HG02840 (cell line): ENCODE measurements at regions not wholly inside any gene's neighbourhood (a gene's known extent, or its start where the extent isn't known, plus 50 kb on each side); places are given as distances from the start of the nearest gene placed in this dataset.

Experiments used
- ATAC-seq: cut with Tn5 transposase; IDR thresholded peaks from one replicate; pipeline ENCODE4 v1.9.1; 2021; ENCODE audit warnings: mild to moderate bottlenecking, moderate library complexity, moderate number of reproducible peaks; ENCODE audit not compliant: unreplicated experiment, low FRiP score

DNA sequence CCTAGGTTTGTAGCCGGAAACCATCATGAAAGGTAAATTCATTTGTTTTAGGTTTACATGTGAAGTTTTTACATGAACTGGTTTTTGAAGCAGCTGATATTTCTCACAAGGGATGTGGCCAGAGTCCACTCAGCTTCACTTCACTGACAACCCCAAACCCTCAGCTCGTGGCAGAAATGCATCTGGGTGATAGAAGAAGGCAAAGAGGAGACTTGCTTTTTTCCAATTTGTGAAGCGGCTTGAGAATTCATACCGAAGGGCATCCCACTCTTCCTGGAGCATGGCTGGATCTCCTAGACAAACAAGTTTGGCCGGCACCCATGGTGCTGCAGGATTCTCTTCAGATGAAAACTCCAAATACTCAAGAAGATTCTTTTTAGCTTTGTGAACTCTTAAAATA, 392.8 kb upstream of the CNR1 start:
- no peak for ATAC-seq

DNA sequence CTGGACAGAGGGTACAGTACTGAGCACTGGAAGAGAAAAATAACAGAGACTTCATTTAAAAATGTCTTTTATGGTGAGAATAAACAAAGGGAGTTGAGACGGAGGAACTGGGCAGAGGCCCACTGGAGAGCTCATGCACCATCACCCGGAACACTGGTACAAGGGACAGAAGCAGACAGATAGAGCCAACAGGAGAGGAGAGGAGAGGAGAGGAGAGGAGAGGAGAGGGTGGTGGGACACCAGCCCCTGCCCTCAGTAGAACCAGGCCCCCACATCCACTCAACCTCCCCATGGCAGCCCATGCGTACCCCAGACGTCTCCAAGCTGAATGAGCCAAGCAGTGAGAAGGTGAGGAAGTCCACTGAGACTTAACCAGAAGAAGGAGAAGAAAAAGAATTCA, 390.5 kb upstream of the CNR1 start:
- no peak for ATAC-seq

DNA sequence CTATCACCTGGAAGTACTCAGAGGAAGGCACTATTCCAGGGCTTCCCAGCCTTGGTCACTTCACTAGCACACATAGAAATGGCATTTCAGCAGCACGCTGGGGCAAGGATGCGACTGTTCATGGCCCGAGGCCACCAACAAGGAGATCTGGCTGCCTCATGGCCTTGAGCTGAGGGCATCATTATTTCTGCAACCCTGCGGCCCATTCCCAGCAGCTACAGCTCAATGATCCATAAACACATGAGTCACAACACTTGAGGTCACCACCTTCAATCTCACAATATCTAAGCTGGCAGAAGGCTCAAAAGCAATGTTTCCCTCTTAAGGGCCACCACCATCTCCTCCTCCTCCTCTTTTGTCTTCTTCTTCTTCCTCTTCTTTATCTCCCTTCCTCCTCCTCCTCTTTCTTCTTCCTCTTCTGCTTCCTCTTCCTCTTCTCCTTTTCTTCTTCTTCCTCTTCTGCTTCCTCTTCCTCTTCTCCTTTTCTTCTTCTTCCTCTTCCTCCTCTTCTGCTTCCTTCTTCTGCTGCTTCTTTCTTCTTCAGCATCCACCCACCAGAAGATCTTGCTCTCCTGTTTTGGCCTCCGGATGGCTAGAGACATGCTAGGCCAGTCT, 382.9 kb upstream of the CNR1 start:
- no peak for ATAC-seq

DNA sequence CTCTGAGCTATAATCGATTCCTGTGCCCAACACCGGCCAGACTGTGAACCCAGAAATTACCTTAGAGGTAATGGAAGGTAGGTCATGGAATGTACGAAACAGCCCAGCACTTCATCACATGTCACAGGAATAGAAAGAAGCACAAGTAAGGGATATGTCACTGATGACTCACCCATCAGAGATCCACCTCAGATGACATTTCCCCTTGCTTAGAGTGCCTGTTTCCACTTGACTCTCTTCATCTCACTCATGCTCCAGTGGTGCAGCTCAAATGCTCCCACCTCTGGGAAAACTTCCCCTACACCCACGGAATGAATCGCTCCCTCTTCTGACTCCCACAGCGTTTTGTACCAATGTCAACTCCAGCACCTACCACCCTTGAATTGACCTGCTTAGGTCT, 381.6 kb upstream of the CNR1 start:
- ATAC-seq: no peak

DNA sequence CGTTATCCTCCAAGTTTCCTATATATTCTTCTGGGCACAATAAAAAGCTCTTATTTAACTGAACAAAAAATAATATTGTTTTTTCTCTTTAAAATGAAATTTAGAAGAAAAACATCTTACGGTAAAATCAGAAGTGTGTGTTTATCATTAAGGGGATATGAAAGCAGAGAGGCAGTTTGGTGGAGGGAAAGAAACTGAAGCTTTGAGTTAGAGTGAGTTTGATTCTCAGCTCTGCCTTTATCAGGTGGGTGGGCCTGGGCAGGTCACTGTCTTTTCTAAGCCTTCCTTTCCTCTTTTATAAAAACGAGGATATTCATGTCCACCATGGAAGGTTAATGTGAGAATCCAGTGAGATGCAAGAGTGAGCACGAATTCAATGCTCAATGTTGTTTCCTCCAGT, 379.8 kb upstream of the CNR1 start:
- no peak for ATAC-seq

DNA sequence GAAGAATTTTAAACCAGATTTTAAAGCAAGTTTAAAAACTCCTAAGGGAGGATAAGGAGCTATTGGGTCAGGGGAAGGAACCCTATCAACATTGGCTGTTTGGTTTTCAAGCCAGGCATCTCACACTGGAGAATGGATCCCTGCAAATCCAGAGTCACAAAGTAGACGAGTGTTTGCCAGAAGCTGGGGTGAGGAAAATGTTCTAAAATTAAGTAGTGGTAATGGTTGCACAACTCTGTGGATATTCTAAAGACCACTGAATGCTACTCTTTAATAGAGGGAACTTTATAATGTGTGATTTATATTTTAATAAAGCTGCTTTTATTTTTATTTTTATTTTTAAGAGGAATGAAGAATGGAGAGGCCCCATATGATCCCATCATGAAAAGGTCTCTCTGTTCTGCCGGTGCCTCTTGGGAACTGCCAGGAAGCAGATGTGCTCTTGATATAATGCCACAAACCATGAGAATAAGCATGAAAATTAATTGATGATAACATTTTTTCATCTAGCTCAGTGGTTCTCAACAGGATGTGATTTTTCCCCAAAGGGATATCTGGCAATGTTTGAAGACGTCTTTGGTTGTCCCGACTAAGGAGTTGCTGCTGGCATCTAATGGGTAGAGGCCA, 379.0 kb upstream of the CNR1 start:
- ATAC-seq: no peak

DNA sequence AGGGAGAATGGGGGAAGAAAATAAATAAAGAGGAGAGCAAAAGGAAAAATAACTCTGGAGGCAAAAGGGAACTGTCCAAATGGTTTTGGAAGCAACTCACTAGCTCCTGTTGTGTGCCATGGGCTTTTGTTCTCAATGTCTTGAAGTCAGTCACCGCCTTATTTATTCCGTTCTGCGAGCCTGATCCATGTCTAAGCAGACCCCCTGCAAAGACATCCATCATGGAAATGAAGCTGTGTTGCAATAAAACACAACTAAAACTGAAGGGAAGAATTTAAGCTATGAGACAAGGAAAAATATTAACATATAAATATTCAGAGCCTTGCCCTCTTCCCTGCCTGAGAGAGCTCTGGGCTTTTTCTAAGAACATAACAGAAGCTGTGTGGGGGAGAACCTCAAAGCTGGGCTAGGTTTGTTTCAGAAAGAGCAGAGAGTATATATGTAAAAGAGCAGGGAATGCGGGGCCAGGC, 373.2 kb upstream of the CNR1 start:
- ATAC-seq: no peak

DNA sequence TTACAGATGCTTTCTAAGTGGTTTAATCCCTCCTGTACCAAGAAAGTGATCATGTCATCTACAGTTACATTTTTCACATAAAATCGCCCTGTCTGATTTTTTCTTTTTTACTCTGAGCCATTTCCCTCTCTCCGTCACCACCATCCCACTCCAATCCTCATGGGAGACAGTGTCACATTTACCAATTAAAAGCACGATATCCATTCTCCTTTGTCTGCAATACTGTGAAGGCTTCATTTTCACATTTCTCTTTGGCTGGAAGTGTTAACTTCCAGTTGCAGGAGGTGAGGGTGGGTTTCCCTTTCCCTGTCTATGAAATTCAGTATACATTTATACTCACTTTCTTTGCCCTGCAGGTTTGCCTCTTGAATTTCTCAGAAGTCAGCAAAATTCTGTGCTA, 372.7 kb upstream of the CNR1 start:
- ATAC-seq: no peak

DNA sequence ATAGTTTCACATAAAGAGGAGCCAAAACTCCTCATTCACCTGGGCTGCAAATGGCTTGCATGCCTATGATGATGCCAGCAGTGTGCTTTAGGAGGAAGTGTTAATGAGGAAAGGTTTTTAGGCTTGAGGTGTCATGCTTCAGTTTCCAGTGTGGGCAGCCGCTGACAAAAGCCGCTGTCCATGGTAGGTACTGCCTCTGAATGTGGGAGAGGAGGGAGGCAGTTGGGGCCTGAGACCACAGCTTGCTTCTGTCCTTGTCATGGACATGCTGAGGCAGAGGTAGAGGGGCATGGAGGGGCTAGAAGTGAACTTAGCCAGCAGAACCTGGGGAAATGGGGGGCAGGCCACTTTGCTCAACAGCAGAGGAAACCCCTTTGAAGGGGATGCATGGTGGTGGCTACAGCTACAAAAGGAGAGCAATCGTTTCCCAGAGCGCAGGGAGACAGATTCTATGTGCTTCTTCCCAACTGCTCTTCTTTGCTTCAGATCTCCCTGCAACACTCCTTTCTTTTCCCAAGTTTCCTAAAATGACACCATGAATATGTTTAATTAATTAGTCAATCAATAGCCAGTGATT, 372.1 kb upstream of the CNR1 start:
- ATAC-seq: no peak

DNA sequence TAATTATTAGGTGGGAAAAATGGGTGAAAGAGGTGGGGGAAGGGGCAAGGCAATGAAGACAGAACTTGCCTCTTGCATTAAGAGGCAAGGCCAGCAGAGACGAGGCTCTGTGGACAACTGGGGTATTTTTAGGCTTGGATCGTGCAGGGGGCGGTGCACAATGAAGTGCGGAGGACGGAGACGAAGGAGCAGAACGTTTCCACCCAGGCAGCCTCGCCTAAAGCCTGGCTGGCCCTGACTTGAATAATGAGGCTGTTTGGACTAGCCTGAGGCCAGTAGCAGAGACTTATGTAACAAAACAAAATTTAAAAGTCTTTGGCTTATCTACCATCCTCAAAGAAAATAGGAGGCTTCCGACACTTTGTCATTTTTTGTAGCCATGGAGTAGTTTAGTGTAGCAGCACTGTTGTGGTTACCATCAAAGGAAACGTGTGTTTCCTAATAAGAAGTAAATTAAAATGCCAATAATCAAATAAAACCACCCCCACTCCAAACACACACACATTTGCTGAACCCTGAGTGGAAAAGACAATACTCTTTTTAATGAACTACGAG, 370.0 kb upstream of the CNR1 start:
- ATAC-seq: no peak

DNA sequence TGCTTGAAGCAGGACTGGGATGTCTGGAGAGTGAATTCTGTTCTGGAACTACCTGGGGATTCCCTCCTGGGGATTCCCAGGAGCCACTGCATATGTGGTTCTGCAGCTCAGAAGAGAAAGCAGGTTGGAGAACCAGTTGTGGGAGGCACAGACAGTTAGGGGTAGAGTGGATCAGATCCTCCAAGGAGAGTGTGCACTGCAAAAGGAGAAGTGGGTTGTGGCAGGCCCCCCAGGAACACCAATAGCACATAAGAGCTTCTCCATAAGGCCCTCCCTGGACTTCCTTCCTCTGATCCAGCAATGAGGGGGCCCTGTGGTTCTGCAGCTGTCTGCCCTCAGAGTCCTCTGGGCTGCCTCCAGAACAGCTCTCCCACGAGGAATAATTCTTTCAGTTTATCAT, 369.2 kb upstream of the CNR1 start:
- no peak for ATAC-seq

DNA sequence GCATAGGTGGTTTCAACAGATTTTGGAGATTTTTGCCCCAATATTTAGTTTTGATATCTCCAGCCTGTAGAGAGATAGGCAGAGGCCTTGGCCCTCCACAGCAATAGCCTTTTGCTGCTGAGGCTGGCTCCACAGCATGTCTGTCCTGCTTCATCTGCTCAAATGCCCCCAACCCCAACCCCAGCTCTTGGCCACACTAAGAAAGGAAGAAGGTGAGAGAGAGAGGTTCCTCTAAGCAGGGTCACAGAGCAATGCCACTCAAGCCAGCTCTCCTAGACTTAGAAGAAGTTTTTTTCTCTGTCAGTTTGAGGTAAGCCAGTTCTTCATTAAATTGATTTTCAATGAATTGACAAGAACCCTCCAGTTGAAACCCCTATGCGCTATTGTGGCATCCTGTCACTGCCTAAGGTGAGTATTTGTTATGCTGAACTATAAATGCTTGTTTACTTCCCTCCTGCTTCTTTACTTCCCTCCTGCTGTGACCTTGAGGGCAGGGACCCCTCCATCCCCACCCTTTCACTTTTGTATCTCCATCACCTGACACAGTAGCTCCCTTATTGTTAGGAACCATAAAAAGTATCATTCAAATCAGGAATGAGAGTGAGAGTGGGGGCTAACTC, 366.2 kb upstream of the CNR1 start:
- no peak for ATAC-seq

DNA sequence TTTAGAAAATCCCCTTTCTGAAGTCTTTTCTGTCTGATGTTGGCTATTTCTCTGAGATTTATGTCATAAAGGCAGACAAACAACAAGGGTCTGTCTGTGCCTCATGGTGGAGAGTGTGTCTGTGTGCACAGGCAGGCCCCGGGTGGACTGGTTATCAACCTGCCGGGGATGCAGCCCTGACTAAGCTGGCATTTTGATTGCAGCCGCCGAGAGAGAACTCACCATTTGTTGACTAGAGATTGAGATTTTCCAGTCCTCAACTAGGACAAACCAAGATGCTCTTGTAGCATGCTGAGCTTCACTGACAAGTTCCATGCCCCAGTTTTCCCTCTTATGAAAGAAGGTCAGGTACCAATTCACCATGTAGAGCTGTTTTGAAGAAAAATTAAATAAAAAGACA, 363.6 kb upstream of the CNR1 start:
- no peak for ATAC-seq

DNA sequence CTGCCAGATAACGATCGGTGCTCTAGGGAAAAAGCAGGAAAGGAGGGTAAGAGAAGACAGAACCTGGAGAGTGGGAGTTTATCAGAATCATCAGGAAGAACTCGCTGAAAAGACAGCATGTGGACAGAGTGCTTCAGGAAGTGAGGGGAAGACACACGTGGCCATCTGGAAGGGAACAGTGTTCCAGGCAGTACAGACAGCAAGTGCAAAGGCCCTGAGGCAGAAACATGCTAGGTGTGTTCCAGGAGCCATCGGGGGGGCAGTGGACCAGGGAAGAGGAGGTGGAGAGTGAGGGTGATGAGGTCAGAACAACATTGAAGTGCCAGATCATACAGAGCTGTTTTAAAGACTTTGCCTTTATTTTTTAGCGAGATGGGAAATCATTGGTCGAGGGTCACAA, 354.3 kb upstream of the CNR1 start:
- no peak for ATAC-seq

DNA sequence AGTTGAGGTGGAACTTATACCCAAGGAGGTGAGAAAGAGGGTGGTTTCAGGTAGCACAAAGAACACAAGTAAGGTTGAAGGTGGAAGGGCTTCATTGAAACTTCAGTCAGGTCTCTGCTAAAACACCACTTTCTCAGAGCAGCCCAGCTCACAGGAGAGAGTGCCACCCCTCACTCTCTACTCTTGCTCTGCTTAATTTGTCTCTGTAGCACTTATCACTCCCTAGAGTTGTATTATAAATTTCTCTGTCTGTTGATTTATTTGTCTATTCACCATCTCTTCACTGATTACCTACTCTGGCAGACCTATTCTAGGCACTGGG, 353.8 kb upstream of the CNR1 start:
- ATAC-seq: no peak

DNA sequence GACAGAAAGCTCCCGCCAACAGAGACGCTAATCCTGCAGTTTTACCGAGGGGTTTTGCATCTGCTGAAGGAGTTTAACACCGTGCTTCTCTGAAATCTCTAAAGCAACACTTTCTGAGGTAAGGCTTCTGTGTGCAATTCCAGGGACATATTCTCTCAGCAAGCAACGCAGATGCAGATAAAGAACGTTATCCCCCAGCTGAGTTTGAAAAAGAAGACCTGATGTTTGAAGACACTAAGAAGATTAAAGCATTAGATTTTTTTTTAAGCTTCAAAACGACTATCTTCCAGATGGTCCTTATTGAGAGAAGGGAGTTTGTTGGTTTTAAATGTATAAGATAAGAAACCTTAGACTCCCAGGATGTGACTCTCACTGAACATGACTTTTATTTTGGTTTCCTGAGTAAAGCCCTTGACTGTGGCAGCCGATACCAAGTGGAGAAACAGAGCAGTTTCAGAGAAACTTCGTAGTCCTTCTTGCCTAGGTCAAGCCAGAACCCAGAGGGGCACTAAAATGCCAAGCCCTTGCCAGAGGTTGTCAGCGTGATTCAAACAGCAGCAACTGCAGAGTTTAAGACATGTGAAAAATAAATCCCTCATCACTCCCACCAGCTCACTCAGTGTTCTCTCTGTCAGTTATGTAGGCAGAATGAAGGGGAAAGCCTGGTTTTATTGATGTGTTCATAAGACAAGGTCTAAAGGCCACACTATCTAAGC, 353.3 kb upstream of the CNR1 start:
- ATAC-seq: no peak

DNA sequence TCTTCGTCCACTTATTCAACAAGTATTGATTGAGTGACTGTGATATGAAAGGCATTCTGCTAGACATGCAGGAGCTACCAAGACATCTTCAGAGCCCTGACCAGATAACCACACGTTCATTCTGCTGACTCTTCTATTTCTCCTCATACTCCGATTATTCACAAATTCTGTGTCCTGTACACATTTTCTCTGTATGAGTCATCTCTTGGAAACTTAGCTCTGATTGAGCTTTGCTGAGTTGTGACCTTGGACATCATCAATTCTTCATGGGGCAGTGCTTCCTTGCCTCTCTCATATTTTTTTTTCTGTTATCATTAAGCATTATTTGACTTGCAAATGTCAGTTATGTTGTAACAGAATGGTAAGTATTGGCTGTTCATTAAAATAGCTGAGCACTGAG, 351.6 kb upstream of the CNR1 start:
- ATAC-seq: no peak

DNA sequence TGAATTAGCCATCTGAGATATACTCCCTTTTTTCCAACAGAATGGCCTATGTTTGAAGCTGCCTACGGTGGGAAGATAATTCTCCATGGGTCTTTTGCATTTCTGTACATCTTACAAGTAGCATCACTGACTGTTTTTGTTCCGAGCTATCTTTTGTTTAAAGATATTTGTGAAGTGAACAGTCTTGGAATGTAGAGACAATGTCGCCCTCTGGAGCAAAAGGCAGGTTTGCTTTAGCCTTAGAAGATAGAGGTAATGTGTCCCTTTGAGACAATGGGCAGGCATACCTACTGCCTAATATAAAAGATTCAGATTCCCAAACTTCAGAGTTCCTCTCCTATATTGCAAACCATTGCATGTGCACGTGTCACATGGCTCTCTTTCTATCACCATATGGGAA, 347.8 kb upstream of the CNR1 start:
- no peak for ATAC-seq

DNA sequence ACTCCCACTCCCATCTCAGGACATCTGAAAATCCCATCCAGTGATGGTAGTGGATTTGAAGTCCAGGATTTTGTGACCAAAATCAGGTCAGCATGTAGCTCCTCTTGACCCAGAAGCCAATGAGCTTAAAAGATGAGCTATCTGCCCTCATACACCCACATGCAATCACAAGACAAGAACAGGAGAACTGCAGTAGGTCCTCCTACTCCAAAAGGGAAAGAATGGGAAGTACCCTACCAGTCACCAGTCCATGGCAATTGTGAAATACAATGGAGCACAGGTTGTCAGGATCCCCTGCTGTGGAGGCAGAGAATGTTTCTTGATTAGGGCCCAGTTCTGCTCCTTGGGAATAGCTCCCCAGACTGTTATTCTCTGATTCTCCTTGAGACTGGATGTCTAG, 347.3 kb upstream of the CNR1 start:
- ATAC-seq: no peak

DNA sequence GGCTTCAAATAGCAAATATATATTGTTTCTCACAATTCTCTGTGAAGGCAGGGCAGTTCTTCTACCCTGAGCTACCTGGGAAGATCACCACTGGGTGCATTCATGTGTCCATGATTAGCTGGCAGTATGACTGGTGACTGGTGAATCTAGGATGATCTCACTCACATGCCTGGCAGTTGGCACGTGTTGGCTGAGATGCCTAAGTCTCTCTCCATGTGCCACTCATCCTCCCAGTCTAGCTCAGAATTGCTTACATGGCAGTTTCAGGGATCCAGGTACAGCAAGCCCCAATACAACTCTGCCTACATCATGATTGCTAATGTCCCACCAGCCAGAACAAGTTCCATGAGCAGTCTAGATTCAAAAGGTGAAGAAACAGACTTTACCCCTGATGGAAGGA, 346.8 kb upstream of the CNR1 start:
- ATAC-seq: no peak

DNA sequence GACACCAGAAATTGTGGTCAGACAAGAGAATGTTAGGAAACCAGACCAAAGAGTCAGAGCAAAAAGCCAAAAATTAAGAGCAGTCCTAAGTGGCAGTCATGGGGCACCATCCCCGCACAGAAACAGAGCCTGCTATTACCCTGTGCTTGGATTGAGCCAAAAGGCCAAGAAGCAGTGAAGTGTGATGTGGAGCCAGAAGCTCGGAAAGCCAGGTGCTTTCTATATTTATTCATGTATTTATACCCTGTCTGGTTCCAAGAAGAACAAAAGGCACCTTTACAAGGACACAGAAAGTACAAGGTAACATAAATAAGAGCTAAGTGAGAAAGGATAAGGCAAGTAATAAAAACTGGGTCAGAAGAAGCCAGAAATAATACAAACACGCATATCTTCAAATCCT, 336.2 kb upstream of the CNR1 start:
- no peak for ATAC-seq
